ENCODE measurements at regions not wholly inside any gene's neighbourhood (a gene's known extent, or its start where the extent isn't known, plus 50 kb on each side); places are given as distances from the start of the nearest gene placed in this dataset.

DNA sequence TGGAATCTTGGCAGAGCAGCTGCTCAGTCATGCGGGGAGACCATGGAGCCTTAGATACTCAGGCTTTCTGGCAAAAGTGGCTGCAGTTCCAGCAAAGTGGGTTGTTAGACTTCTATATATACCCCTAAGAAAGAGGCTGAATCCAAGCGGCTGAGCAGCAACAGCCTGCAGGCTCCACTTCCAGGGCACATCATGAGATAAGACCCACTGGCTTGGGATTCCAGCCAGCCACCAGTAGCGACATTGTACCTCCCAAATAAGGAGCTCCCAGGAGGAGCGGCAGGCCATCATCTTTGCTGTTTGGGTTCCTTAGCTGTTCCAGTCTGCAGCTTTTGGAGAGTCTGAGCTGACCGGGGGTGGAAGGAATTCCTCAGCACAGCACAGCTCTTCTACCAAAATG is 150.3 kb upstream of the ST6GAL2 start:
- Histone ChIP-seq H3K27ac (ENCODE audit: low read depth in 1 of 2, low read length in 2 of 2) (no peak overlapping the region), H3K36me3 (ENCODE audit: insufficient read depth, low read length) (no peaks in the 10 kb centered on the region), H3K9me3 (ENCODE audit: control insufficient read depth in 1 of 2, insufficient read depth in 1 of 2, low read length in 2 of 2) (peaks cover 0 to 9% of the 10 kb centered on the region in 2 experiments), H3K4me1 (ENCODE audit: insufficient read depth, low read length) (no peaks in the 10 kb centered on the region), H3K4me3 (ENCODE audit: low read length) (no peak overlapping the region), H3K27me3 (ENCODE audit: control insufficient read depth in 1 of 2, insufficient read depth in 2 of 2, low read length in 2 of 2) (no peaks in the 10 kb centered on the region)
- intact Hi-C loops (cut with DNase I, micrococcal nuclease): no loop called here
- Mint-ChIP-seq H3K27me3 (no peaks in the 10 kb centered on the region), H3K27ac (no peak overlapping the region), H3K4me1 (ENCODE audit: low read depth) (no peaks in the 10 kb centered on the region), H3K36me3 (ENCODE audit: low read depth) (no peaks in the 10 kb centered on the region), H3K9me3 (peaks cover 9% of the 10 kb centered on the region), H3K4me3 (no peak overlapping the region)
- POLR2A ChIA-PET: no interaction called here
- CTCF ChIA-PET: no interaction called here
- TF ChIP-seq, protein P1, sequence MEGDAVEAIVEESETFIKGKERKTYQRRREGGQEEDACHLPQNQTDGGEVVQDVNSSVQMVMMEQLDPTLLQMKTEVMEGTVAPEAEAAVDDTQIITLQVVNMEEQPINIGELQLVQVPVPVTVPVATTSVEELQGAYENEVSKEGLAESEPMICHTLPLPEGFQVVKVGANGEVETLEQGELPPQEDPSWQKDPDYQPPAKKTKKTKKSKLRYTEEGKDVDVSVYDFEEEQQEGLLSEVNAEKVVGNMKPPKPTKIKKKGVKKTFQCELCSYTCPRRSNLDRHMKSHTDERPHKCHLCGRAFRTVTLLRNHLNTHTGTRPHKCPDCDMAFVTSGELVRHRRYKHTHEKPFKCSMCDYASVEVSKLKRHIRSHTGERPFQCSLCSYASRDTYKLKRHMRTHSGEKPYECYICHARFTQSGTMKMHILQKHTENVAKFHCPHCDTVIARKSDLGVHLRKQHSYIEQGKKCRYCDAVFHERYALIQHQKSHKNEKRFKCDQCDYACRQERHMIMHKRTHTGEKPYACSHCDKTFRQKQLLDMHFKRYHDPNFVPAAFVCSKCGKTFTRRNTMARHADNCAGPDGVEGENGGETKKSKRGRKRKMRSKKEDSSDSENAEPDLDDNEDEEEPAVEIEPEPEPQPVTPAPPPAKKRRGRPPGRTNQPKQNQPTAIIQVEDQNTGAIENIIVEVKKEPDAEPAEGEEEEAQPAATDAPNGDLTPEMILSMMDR (IDR thresholded peaks at IDR 0.05): no peak
- ATAC-seq (ENCODE audit: poor library complexity) (no peak), DNase-seq (no peak)

DNA sequence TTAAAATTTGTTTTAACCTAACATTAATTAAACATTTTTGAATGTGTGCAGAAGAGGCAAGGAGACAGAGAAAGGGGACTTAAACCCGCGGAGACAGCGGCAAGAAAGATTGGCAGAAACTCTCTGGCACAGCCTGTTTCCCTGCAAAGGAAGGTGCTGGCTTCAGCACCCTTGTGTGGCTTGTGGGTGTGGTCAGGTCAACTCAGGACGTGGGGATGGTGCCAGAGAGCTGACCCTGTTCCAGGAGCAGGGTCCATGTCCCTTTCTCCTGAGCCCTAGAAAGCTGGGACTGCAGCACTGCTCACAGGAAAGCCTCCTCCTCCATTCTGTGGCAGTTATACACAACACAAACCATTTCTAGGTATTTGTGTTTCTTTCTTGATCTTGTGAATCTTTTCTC is 176.2 kb upstream of the ST6GAL2 start:
- Mint-ChIP-seq H3K27ac (no peak overlapping the region), H3K4me1 (ENCODE audit: low read depth) (no peaks in the 10 kb centered on the region), H3K9me3 (no peaks in the 10 kb centered on the region), H3K27me3 (no peaks in the 10 kb centered on the region), H3K36me3 (ENCODE audit: low read depth) (no peaks in the 10 kb centered on the region), H3K4me3 (no peak overlapping the region)
- Histone ChIP-seq H3K36me3 (ENCODE audit: insufficient read depth, low read length) (no peaks in the 10 kb centered on the region), H3K4me1 (ENCODE audit: insufficient read depth, low read length) (no peaks in the 10 kb centered on the region), H3K27ac (ENCODE audit: low read depth in 1 of 2, low read length in 2 of 2) (no peak overlapping the region), H3K4me3 (ENCODE audit: low read length) (no peak overlapping the region), H3K9me3 (ENCODE audit: control insufficient read depth in 1 of 2, insufficient read depth in 1 of 2, low read length in 2 of 2) (peaks cover 0 to 3% of the 10 kb centered on the region in 2 experiments), H3K27me3 (ENCODE audit: control insufficient read depth in 1 of 2, insufficient read depth in 2 of 2, low read length in 2 of 2) (no peaks in the 10 kb centered on the region)
- TF ChIP-seq, protein P1 (IDR thresholded peaks at IDR 0.05): no peak
- intact Hi-C loops (cut with DNase I, micrococcal nuclease): no loop called here
- DNase-seq (no peak), ATAC-seq (ENCODE audit: poor library complexity) (no peak)
- CTCF ChIA-PET: no interaction called here
- POLR2A ChIA-PET: no interaction called here

GRCh38 chr2:107062599-107063220 is 176.7 kb upstream of the ST6GAL2 start:
- POLR2A ChIA-PET: no interaction called here
- Mint-ChIP-seq H3K36me3 (ENCODE audit: low read depth) (no peaks in the 10 kb centered on the region), H3K27ac (no peak overlapping the region), H3K4me3 (no peak overlapping the region), H3K27me3 (no peaks in the 10 kb centered on the region), H3K4me1 (ENCODE audit: low read depth) (no peaks in the 10 kb centered on the region), H3K9me3 (no peaks in the 10 kb centered on the region)
- Histone ChIP-seq H3K4me3 (ENCODE audit: low read length) (no peak overlapping the region), H3K27me3 (ENCODE audit: control insufficient read depth in 1 of 2, insufficient read depth in 2 of 2, low read length in 2 of 2) (no peaks in the 10 kb centered on the region), H3K27ac (ENCODE audit: low read depth in 1 of 2, low read length in 2 of 2) (no peak overlapping the region), H3K36me3 (ENCODE audit: insufficient read depth, low read length) (no peaks in the 10 kb centered on the region), H3K9me3 (ENCODE audit: control insufficient read depth in 1 of 2, insufficient read depth in 1 of 2, low read length in 2 of 2) (peaks cover 0 to 3% of the 10 kb centered on the region in 2 experiments), H3K4me1 (ENCODE audit: insufficient read depth, low read length) (no peaks in the 10 kb centered on the region)
- DNase-seq: no peak
- no peak for ATAC-seq (ENCODE audit: poor library complexity)
- CTCF ChIA-PET: no interaction called here
- intact Hi-C loops (cut with DNase I, micrococcal nuclease): no loop called here
- TF ChIP-seq, protein P1 (IDR thresholded peaks at IDR 0.05): no peak
